ENCODE measurements at regions not wholly inside any gene's neighbourhood (a gene's known extent, or its start where the extent isn't known, plus 50 kb on each side); places are given as distances from the start of the nearest gene placed in this dataset.
A peak's percentile ranks its signal among the peaks of the same experiment; 100 is the strongest.

- no peak for DNase-seq (ENCODE audit: low spot score)
These were observed 289.8 kb upstream of the POU3F1 start for GRCh38 chr1:38336301-38336923.

GRCh38 chr1:38334930-38335592 lies 288.5 kb upstream of the POU3F1 start:
- no peak for DNase-seq (ENCODE audit: low spot score)

- no peak for DNase-seq (ENCODE audit: low spot score)
These were observed 286.2 kb upstream of the POU3F1 start for GRCh38 chr1:38332649-38333310.

GRCh38 chr1:38331496-38332210 lies 285.1 kb upstream of the POU3F1 start:
- no peak for DNase-seq (ENCODE audit: low spot score)

- DNase-seq (ENCODE audit: low spot score) = no peak
These were observed 284.2 kb upstream of the POU3F1 start for GRCh38 chr1:38330799-38331198.

- no peak for DNase-seq (ENCODE audit: low spot score)
These were observed 283.1 kb upstream of the POU3F1 start for GRCh38 chr1:38329644-38330043.

- DNase-seq (ENCODE audit: low spot score) = no peak
These were observed 281.9 kb upstream of the POU3F1 start for GRCh38 chr1:38328278-38329035.

GRCh38 chr1:38327559-38327973 lies 281.0 kb upstream of the POU3F1 start:
- DNase-seq (ENCODE audit: low spot score) = no peak

- DNase-seq (ENCODE audit: low spot score) = no peak
These were observed 280.3 kb upstream of the POU3F1 start for GRCh38 chr1:38326856-38327255.

GRCh38 chr1:38326135-38326534 lies 279.5 kb upstream of the POU3F1 start:
- DNase-seq (ENCODE audit: low spot score) = peak; percentile 7

- no peak for DNase-seq (ENCODE audit: low spot score)
These were observed 266.2 kb upstream of the POU3F1 start for GRCh38 chr1:38312753-38313152.

GRCh38 chr1:38310079-38310478 lies 263.5 kb upstream of the POU3F1 start:
- no peak for DNase-seq (ENCODE audit: low spot score)

- DNase-seq (ENCODE audit: low spot score) = no peak
These were observed 262.2 kb upstream of the POU3F1 start for GRCh38 chr1:38308780-38309179.

- no peak for DNase-seq (ENCODE audit: low spot score)
These were observed 259.1 kb upstream of the POU3F1 start for GRCh38 chr1:38305666-38306065.

GRCh38 chr1:38303843-38304242 lies 257.2 kb upstream of the POU3F1 start:
- no peak for DNase-seq (ENCODE audit: low spot score)

GRCh38 chr1:38301040-38301439 lies 254.4 kb upstream of the POU3F1 start:
- no peak for DNase-seq (ENCODE audit: low spot score)

- no peak for DNase-seq (ENCODE audit: low spot score)
These were observed 254.0 kb upstream of the POU3F1 start for GRCh38 chr1:38300616-38301015.

- DNase-seq (ENCODE audit: low spot score) = no peak
These were observed 251.2 kb upstream of the POU3F1 start for GRCh38 chr1:38297842-38298241.

- DNase-seq (ENCODE audit: low spot score) = no peak
These were observed 250.7 kb upstream of the POU3F1 start for GRCh38 chr1:38297246-38297645.

GRCh38 chr1:38296047-38296446 lies 249.5 kb upstream of the POU3F1 start:
- no peak for DNase-seq (ENCODE audit: low spot score)

- DNase-seq (ENCODE audit: low spot score) = no peak
These were observed 247.0 kb upstream of the POU3F1 start for GRCh38 chr1:38293567-38293966.

- no peak for DNase-seq (ENCODE audit: low spot score)
These were observed 246.4 kb upstream of the POU3F1 start for GRCh38 chr1:38292969-38293368.

All from HT-29 (cell line).